ENCODE measurements at regions not wholly inside any gene's neighbourhood (a gene's known extent, or its start where the extent isn't known, plus 50 kb on each side); places are given as distances from the start of the nearest gene placed in this dataset.

DNA sequence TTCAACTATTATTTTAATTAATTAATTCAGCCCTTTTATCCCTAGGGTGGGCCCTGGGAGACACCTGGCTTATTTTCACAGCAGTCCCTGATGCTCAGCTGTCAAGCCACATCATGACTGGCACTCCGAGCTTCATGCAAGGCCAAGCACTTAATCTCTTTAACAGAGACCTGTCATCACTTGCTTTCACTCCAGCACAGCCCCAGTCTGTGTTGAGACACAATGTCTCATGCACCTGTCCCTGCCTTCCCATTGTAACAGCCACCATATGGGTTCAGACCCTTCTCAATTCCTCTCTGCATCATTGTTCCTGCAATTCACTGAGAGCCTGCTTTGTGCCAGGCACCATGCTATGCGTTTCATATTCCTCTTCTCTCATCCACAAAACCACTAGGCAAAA is 222.2 kb upstream of the TENM4 start:
- H3K4me3 Mint-ChIP-seq, result no peak overlapping the region
- peaks cover 9% of the 10 kb centered on the region for H3K4me1 Mint-ChIP-seq
- H3K27me3 Mint-ChIP-seq (ENCODE audit: insufficient read depth), result peaks cover 67% of the 10 kb centered on the region
- no peak overlapping the region for H3K4me3 ChIP-seq (ENCODE audit: low read length)
- peaks cover 53% of the 10 kb centered on the region for H3K27me3 ChIP-seq (ENCODE audit: control insufficient read depth, insufficient read depth, low read length, poor library complexity, severe bottlenecking)
- H3K36me3 ChIP-seq (ENCODE audit: control insufficient read depth, insufficient read depth, low read length), result no peaks in the 10 kb centered on the region
- no peak overlapping the region for H3K27ac Mint-ChIP-seq
- no peaks in the 10 kb centered on the region for H3K9me3 ChIP-seq (ENCODE audit: control insufficient read depth, low read length)
- 70 to 74% methylated on average over 1 to 2 of the region's 2 CpGs for WGBS, 2 experiments (ENCODE audit: insufficient coverage in 1 of 2, insufficient read length in 1 of 2)
- no peak for TF ChIP-seq CTCF (conservative IDR thresholded peaks at IDR 0.05)
- H3K36me3 Mint-ChIP-seq (ENCODE audit: low read depth), result no peaks in the 10 kb centered on the region
- H3K27ac ChIP-seq (ENCODE audit: low read depth, low read length), result peak overlapping the region; percentile 74
- H3K9ac ChIP-seq (ENCODE audit: extremely low read depth, low read length, poor library complexity, severe bottlenecking), result no peak overlapping the region
- H3K4me1 ChIP-seq (ENCODE audit: control insufficient read depth, insufficient read depth, low read length), result no peaks in the 10 kb centered on the region
- DNase-seq, result no peak
- no peaks in the 10 kb centered on the region for H3K9me3 Mint-ChIP-seq

DNA sequence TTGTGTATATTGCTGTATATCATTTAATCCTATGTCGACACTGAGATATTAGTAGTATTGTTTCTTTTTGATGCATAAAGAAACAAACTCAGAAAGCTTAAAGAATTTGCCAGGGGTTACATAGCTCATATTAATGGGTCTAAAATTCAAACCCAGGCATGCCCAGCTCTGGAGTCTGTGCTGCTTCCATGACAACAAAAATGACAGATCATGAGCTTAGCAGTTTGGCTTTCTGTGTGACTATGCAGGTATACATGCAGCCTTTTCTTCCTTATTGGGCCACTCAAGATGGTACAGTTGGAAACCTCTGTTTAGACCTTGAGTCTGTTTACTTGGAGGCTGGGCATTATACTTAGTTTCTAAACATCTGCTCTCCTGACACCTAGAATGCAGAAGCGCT is 220.5 kb upstream of the TENM4 start:
- Histone ChIP-seq H3K9ac (ENCODE audit: extremely low read depth, low read length, poor library complexity, severe bottlenecking) (no peak overlapping the region), H3K27me3 (ENCODE audit: control insufficient read depth, insufficient read depth, low read length, poor library complexity, severe bottlenecking) (peaks cover 68% of the 10 kb centered on the region), H3K9me3 (ENCODE audit: control insufficient read depth, low read length) (no peaks in the 10 kb centered on the region), H3K4me1 (ENCODE audit: control insufficient read depth, insufficient read depth, low read length) (no peaks in the 10 kb centered on the region), H3K27ac (ENCODE audit: low read depth, low read length) (no peak overlapping the region), H3K36me3 (ENCODE audit: control insufficient read depth, insufficient read depth, low read length) (no peaks in the 10 kb centered on the region), H3K4me3 (ENCODE audit: low read length) (no peak overlapping the region)
- Mint-ChIP-seq H3K36me3 (ENCODE audit: low read depth) (no peaks in the 10 kb centered on the region), H3K4me1 (peaks cover 7% of the 10 kb centered on the region), H3K27me3 (ENCODE audit: insufficient read depth) (peaks cover 74% of the 10 kb centered on the region), H3K9me3 (no peaks in the 10 kb centered on the region), H3K4me3 (no peak overlapping the region), H3K27ac (no peak overlapping the region)
- 71 to 87% methylated on average over 1 to 2 of the region's 2 CpGs for WGBS, 2 experiments (ENCODE audit: insufficient coverage in 1 of 2, insufficient read length in 1 of 2)
- TF ChIP-seq CTCF (conservative IDR thresholded peaks at IDR 0.05), result no peak
- no peak for DNase-seq

- Mint-ChIP-seq H3K27ac (no peak overlapping the region), H3K4me1 (peaks cover 2% of the 10 kb centered on the region), H3K36me3 (ENCODE audit: low read depth) (no peaks in the 10 kb centered on the region), H3K9me3 (no peaks in the 10 kb centered on the region), H3K4me3 (no peak overlapping the region), H3K27me3 (ENCODE audit: insufficient read depth) (peaks cover 32% of the 10 kb centered on the region)
- Histone ChIP-seq H3K36me3 (ENCODE audit: control insufficient read depth, insufficient read depth, low read length) (no peaks in the 10 kb centered on the region), H3K4me3 (ENCODE audit: low read length) (no peak overlapping the region), H3K9me3 (ENCODE audit: control insufficient read depth, low read length) (no peaks in the 10 kb centered on the region), H3K9ac (ENCODE audit: extremely low read depth, low read length, poor library complexity, severe bottlenecking) (no peak overlapping the region), H3K4me1 (ENCODE audit: control insufficient read depth, insufficient read depth, low read length) (no peaks in the 10 kb centered on the region), H3K27ac (ENCODE audit: low read depth, low read length) (no peak overlapping the region), H3K27me3 (ENCODE audit: control insufficient read depth, insufficient read depth, low read length, poor library complexity, severe bottlenecking) (no peaks in the 10 kb centered on the region)
- TF ChIP-seq CTCF (conservative IDR thresholded peaks at IDR 0.05), result no peak
- WGBS, 2 experiments (ENCODE audit: insufficient coverage in 1 of 2, insufficient read length in 1 of 2), result 87 to 92% methylated on average over 4 to 5 of the region's 5 CpGs
- no peak for DNase-seq
Measured at GRCh38 chr11:79648766-79649520, 208.1 kb upstream of the TENM4 start.

Measured in endodermal cell (in vitro differentiated cells).